Subcutaneous abdominal adipose tissue (tissue), 5 donors: ENCODE measurements at regions not wholly inside any gene's neighbourhood (a gene's known extent, or its start where the extent isn't known, plus 50 kb on each side); places are given as distances from the start of the nearest gene placed in this dataset.
A peak's percentile ranks its signal among the peaks of the same experiment; 100 is the strongest.
"Not testable (repeated sequence)": the region's sequence is repeated elsewhere in the genome, so short reads cannot be mapped to it uniquely, and the experiment has no call there.

Source experiments
- H3K27ac ChIP-seq: one replicate; pipeline ENCODE4 v1.7.0; 2013; ENCODE audit warnings: low read depth, mild to moderate bottlenecking, inconsistent platforms, low read length, moderate library complexity
- H3K27me3 ChIP-seq, 5 donors: one replicate each; pipeline ENCODE4 v1.7.0; 2013; ENCODE audit warnings: low read length in 5 of 5, inconsistent platforms in 1 of 5; ENCODE audit not compliant: control insufficient read depth in 5 of 5, insufficient read depth in 4 of 5
- H3K36me3 ChIP-seq, 5 donors: one replicate each; pipeline ENCODE4 v1.7.0; 2013; ENCODE audit warnings: low read length in 5 of 5; ENCODE audit not compliant: control insufficient read depth in 5 of 5, insufficient read depth in 5 of 5
- H3K4me1 ChIP-seq, 5 donors: one replicate each; pipeline ENCODE4 v1.7.0; 2013; ENCODE audit warnings: low read length in 5 of 5, mild to moderate bottlenecking in 3 of 5, moderate library complexity in 1 of 5; ENCODE audit not compliant: control insufficient read depth in 5 of 5, insufficient read depth in 5 of 5
- H3K4me3 ChIP-seq, 5 donors: one replicate each; pipeline ENCODE4 v1.7.0; 2013; ENCODE audit warnings: low read length in 5 of 5, low read depth in 1 of 5
- H3K9ac ChIP-seq, 5 donors: one replicate each; pipeline ENCODE4 v1.7.0; 2013; ENCODE audit warnings: low read length in 5 of 5, mild to moderate bottlenecking in 4 of 5, moderate library complexity in 3 of 5
- H3K9me3 ChIP-seq, 5 donors: one replicate each; pipeline ENCODE4 v1.7.0; 2013; ENCODE audit warnings: low read length in 5 of 5; ENCODE audit not compliant: control insufficient read depth in 5 of 5
- donor health status: healthy.
- donor health status: healthy.
- donor health status: healthy.
- donor health status: healthy.
- donor health status: healthy.

- H3K4me1 ChIP-seq = peaks cover 2 to 17% (median 12%) of the 10 kb centered on the region in 5 donors
- H3K9ac ChIP-seq, H3K9me3 ChIP-seq, H3K27me3 ChIP-seq, H3K36me3 ChIP-seq, H3K4me3 ChIP-seq, H3K27ac ChIP-seq: not testable (repeated sequence)
These were observed 53.4 kb upstream of the PSMA1 start for GRCh38 chr11:14573539-14574057.

- H3K27ac ChIP-seq = no peak overlapping the region
These were observed 57.1 kb upstream of the PSMA1 start for GRCh38 chr11:14577292-14577691.

DNA sequence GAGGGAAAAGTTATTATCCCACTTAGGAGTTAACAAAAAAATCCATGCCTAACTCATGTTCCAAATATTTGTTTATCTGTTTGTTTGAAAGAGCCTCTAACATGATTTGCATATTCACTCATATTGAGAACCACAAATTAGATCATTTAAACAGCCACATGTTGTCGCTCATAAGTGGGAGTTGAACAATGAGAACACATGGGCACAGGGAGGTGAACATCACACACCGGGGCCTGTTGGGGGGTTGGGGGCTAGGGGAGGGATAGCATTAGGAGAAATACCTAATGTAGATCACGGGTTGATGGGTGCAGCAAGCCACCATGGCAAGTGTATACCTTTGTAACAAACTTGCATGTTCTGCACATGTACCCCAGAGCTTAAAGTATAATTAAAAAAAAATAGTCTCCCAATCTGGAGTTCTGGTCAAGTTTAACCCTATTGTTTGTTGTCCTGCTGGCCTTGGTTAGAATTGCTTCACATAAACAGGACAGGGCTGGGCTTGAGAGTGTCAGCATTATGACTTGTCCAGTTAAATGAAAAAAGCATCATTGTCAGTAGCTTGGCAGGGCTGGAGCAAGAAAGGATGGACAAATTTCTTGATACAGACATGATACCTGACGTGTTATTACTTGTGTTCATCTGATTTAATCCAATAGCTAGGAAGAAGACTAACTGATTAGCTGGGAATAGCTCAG lies 57.8 kb upstream of the PSMA1 start:
- peak overlapping the region in 1 of 5 donors; percentile 3 for H3K4me3 ChIP-seq
- no peaks in the 10 kb centered on the region for H3K36me3 ChIP-seq
- peaks cover 2 to 22% (median 13%) of the 10 kb centered on the region in 5 donors for H3K4me1 ChIP-seq
- no peak overlapping the region for H3K27ac ChIP-seq
- no peaks in the 10 kb centered on the region for H3K9me3 ChIP-seq
- H3K27me3 ChIP-seq = no peaks in the 10 kb centered on the region
- no peak overlapping the region for H3K9ac ChIP-seq

More at GRCh38 chr11:14577292-14577691, 57.1 kb upstream of the PSMA1 start:
- Histone ChIP-seq H3K4me1 (peaks cover 2 to 22% (median 13%) of the 10 kb centered on the region in 5 donors), H3K36me3 (no peaks in the 10 kb centered on the region), H3K9ac (no peak overlapping the region), H3K9me3 (no peaks in the 10 kb centered on the region), H3K4me3 (no peak overlapping the region), H3K27me3 (no peaks in the 10 kb centered on the region)

DNA sequence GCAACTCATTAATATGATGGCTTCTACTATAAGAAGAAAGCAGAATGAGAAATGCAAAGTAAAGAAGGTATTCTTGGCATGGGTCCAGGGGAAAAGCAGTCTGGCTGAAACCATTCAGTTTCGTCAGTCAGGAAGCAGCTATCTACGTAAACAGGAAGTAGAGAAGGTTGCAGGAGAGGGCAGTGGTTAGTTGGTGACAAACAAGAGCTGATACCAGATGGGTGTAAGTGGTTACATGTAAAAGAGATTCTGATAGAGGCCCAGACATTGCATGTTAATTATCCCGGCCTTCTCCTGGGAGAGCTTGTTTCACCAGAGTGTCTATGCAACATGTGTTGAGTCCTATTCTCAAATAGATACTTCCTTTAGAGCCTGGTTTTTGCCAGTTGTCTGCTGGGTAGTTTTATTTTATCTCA lies 58.4 kb upstream of the PSMA1 start:
- Histone ChIP-seq H3K4me3 (peak overlapping the region in 2 of 5 donors; percentile 3 to 11), H3K27me3 (no peaks in the 10 kb centered on the region), H3K9me3 (no peaks in the 10 kb centered on the region), H3K4me1 (peaks cover 2 to 25% (median 12%) of the 10 kb centered on the region in 5 donors), H3K36me3 (no peaks in the 10 kb centered on the region), H3K27ac (no peak overlapping the region), H3K9ac (no peak overlapping the region)

- peaks cover 2 to 23% (median 12%) of the 10 kb centered on the region in 5 donors for H3K4me1 ChIP-seq
- H3K9ac ChIP-seq = no peak overlapping the region
- H3K9me3 ChIP-seq = no peaks in the 10 kb centered on the region
- no peaks in the 10 kb centered on the region for H3K27me3 ChIP-seq
- no peaks in the 10 kb centered on the region for H3K36me3 ChIP-seq
- H3K27ac ChIP-seq = no peak overlapping the region
- no peak overlapping the region for H3K4me3 ChIP-seq
These were observed 59.5 kb upstream of the PSMA1 start for GRCh38 chr11:14579646-14580045.

GRCh38 chr11:14582793-14583192 lies 60.8 kb upstream of the PDE3B start:
- Histone ChIP-seq H3K4me3 (no peak overlapping the region), H3K27me3 (no peaks in the 10 kb centered on the region), H3K9ac (no peak overlapping the region), H3K27ac (no peak overlapping the region), H3K36me3 (no peaks in the 10 kb centered on the region), H3K9me3 (no peaks in the 10 kb centered on the region), H3K4me1 (peaks cover 2 to 43% (median 32%) of the 10 kb centered on the region in 5 donors)

DNA sequence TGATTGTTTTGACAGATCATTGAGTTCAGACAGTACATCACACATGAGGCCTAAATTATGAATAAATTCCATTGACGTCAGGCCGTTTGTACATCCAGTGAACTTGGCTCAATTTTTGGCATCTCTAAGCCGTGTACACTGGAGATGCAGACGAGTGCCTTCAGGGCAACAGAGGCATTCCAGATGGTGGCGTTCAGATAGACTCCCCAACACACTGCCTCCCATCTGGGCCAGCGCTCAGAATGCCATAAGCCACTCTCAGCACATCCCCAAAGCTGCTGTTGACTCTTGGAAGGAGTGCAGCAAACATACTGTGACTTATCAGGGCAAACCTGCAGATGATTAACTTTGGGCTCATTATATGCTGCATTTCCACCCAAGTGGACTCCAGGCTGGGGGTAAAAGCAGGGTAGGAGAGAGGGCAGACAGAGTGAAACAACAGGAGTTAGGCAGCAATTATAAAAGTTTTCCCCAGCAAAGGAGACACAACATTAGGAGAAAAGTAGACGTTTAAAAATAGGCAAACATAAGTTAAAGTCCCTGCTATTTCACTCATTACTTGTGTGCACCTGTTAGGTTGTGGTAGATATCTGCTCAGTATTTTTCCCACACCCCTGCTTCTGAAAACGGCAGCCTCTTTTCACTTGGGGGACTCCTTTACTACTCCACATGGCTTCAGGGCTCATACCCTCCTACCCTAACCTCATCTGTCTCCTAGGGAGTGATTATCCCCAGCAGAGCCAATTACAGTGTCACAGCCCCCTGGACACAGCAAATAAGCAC lies 60.2 kb upstream of the PDE3B start:
- Histone ChIP-seq H3K27ac (peak overlapping the region; percentile 64), H3K4me3 (no peak overlapping the region), H3K9me3 (no peaks in the 10 kb centered on the region), H3K4me1 (peaks cover under 1 to 41% (median 30%) of the 10 kb centered on the region in 5 donors), H3K9ac (no peak overlapping the region), H3K27me3 (no peaks in the 10 kb centered on the region), H3K36me3 (no peaks in the 10 kb centered on the region)

DNA sequence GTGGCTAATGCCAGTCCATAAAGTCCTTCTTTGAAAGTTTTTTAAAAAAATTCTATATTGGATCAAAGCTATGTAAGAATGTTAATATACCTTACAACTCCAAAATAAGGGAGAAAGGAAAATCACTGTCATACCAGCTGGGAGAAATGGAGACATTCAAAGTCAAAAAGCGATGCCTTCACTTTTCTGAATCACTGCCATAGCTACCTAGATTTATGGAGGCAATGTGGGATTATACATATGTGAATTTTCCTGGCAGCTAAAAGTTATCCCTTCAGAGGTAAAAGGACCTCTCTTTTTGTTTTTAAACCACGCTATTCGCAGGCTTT lies 59.6 kb upstream of the PDE3B start:
- Histone ChIP-seq H3K36me3 (no peaks in the 10 kb centered on the region), H3K9ac (no peak overlapping the region), H3K4me3 (no peak overlapping the region), H3K27ac (peak overlapping the region; percentile 64), H3K9me3 (no peaks in the 10 kb centered on the region), H3K27me3 (no peaks in the 10 kb centered on the region), H3K4me1 (peaks cover 0 to 35% (median 24%) of the 10 kb centered on the region in 5 donors)

- Histone ChIP-seq H3K9me3 (no peaks in the 10 kb centered on the region), H3K36me3 (no peaks in the 10 kb centered on the region), H3K9ac (peak overlapping the region in 1 of 5 donors; percentile 16), H3K27ac (peak overlapping the region; percentile 64), H3K4me3 (no peak overlapping the region), H3K27me3 (no peaks in the 10 kb centered on the region), H3K4me1 (peaks cover 0 to 33% (median 22%) of the 10 kb centered on the region in 5 donors)
These were observed 59.0 kb upstream of the PDE3B start for GRCh38 chr11:14584595-14584994.

GRCh38 chr11:14585438-14585837 lies 58.2 kb upstream of the PDE3B start:
- Histone ChIP-seq H3K27ac (peak overlapping the region; percentile 64), H3K9me3 (no peaks in the 10 kb centered on the region), H3K27me3 (no peaks in the 10 kb centered on the region), H3K9ac (peak overlapping the region in 1 of 5 donors; percentile 53), H3K4me1 (peaks cover 0 to 33% (median 22%) of the 10 kb centered on the region in 5 donors), H3K36me3 (no peaks in the 10 kb centered on the region), H3K4me3 (no peak overlapping the region)
